ENCODE measurements at regions not wholly inside any gene's neighbourhood (a gene's known extent, or its start where the extent isn't known, plus 50 kb on each side); places are given as distances from the start of the nearest gene placed in this dataset.

GRCh38 chr2:142571934-142572333, 305.5 kb upstream of the KYNU start:
- Histone ChIP-seq H3K79me2 (ENCODE audit: insufficient read depth, low read length) (no peaks in the 10 kb centered on the region), H3K9ac (ENCODE audit: extremely low read depth, insufficient read length, low read length) (no peak overlapping the region), H3K27me3 (ENCODE audit: insufficient read depth, low read length) (no peaks in the 10 kb centered on the region), H2BK5ac (ENCODE audit: insufficient read length, low read length) (no peak overlapping the region), H3K27ac (ENCODE audit: insufficient read length, low read depth, low read length) (no peak overlapping the region), H4K8ac (replicated peaks; ENCODE audit: insufficient read length, low read depth, low read length) (no peak overlapping the region), H2BK120ac (ENCODE audit: low read depth, low read length, poor library complexity, severe bottlenecking) (no peak overlapping the region), H3T11ph (ENCODE audit: low read length) (no peak overlapping the region), H3K23ac (ENCODE audit: insufficient read length, low read depth, low read length) (no peak overlapping the region), H3K23me2 (ENCODE audit: insufficient read length, low read depth, low read length, poor library complexity, severe bottlenecking) (no peaks in the 10 kb centered on the region), H2BK12ac (ENCODE audit: insufficient read length, low read depth, low read length) (no peak overlapping the region), H3K79me1 (ENCODE audit: insufficient read depth, low read depth, low read length, poor library complexity, severe bottlenecking) (no peaks in the 10 kb centered on the region), H3K18ac (ENCODE audit: insufficient read length, low read depth, low read length) (no peak overlapping the region), H3K14ac (ENCODE audit: insufficient read depth, low read length) (no peak overlapping the region), H3K4me2 (ENCODE audit: insufficient read depth, insufficient read length, low read length) (no peak overlapping the region), H3K4ac (ENCODE audit: low read depth, low read length) (no peak overlapping the region), H4K91ac (ENCODE audit: insufficient read length, low read depth, low read length) (no peak overlapping the region), H4K5ac (ENCODE audit: insufficient read length, low read depth, low read length) (no peak overlapping the region), H4K20me1 (ENCODE audit: control insufficient read depth, insufficient read depth, insufficient read length) (no peaks in the 10 kb centered on the region), H2AFZ (ENCODE audit: low read length) (no peak overlapping the region), H2AK5ac (ENCODE audit: insufficient read length, low read length) (no peak overlapping the region), H3K9me3 (ENCODE audit: control insufficient read depth, low read depth, low read length) (no peaks in the 10 kb centered on the region), H3K4me1 (ENCODE audit: insufficient read depth, low read length) (no peaks in the 10 kb centered on the region), H2BK20ac (ENCODE audit: low read depth, low read length, poor library complexity, severe bottlenecking) (no peak overlapping the region), H2BK15ac (ENCODE audit: low read depth, low read length) (no peak overlapping the region), H3K56ac (ENCODE audit: insufficient read length, low read depth, low read length) (no peak overlapping the region)
- Mint-ChIP-seq H3K9me3 (no peaks in the 10 kb centered on the region), H3K36me3 (ENCODE audit: insufficient read depth in 1 of 3, low read depth in 3 of 3) (no peaks in the 10 kb centered on the region), H3K4me3 (no peak overlapping the region), H3K27me3 (ENCODE audit: low read depth) (no peaks in the 10 kb centered on the region), H3K27ac (no peak overlapping the region; a peak in 1 of 7 replicates), H3K4me1 (peaks cover 6 to 12% of the 10 kb centered on the region in 2 experiments; a peak in 3 of 4 replicates)
- TF ChIP-seq, protein P1, sequence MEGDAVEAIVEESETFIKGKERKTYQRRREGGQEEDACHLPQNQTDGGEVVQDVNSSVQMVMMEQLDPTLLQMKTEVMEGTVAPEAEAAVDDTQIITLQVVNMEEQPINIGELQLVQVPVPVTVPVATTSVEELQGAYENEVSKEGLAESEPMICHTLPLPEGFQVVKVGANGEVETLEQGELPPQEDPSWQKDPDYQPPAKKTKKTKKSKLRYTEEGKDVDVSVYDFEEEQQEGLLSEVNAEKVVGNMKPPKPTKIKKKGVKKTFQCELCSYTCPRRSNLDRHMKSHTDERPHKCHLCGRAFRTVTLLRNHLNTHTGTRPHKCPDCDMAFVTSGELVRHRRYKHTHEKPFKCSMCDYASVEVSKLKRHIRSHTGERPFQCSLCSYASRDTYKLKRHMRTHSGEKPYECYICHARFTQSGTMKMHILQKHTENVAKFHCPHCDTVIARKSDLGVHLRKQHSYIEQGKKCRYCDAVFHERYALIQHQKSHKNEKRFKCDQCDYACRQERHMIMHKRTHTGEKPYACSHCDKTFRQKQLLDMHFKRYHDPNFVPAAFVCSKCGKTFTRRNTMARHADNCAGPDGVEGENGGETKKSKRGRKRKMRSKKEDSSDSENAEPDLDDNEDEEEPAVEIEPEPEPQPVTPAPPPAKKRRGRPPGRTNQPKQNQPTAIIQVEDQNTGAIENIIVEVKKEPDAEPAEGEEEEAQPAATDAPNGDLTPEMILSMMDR (conservative IDR thresholded peaks at IDR 0.05) = no peak
- DNase-seq = no peak
- WGBS (ENCODE audit: extremely low coverage, insufficient read length, low lambda C conversion rate) = 100% methylated on average over 1 of the region's 4 CpGs

Data from H9 (cell line).